ENCODE measurements at regions not wholly inside any gene's neighbourhood (a gene's known extent, or its start where the extent isn't known, plus 50 kb on each side); places are given as distances from the start of the nearest gene placed in this dataset.
"Not testable (repeated sequence)": the region's sequence is repeated elsewhere in the genome, so short reads cannot be mapped to it uniquely, and the experiment has no call there.

DNA sequence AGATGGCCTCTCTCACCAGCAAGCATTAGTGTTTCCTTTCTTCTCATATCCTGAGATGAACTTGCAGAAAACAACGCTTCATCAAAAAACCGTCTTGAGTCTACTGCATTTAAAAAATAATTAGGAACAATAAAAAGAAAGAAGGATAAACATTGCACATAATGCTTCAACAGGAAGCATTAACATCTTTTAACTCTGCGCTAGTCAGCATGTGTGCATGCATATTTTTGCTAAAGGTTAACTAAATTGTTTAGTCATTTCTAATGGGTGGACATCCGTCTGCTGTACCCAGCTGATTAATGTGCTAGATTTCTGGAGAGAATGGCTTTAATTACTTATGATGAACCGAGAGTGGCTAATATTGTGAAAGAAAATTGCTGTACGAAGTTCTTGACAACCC is 349.3 kb downstream of the SOX4 start:
- Histone ChIP-seq H3K4me3 (ENCODE audit: low read length) (no peak overlapping the region), H2AFZ (ENCODE audit: low read length) (no peak overlapping the region), H3K4me1 (ENCODE audit: low read length) (no peaks in the 10 kb centered on the region), H4K20me1 (ENCODE audit: insufficient read depth, low read length) (no peaks in the 10 kb centered on the region), H3K9me3 (replicated peaks; ENCODE audit: insufficient read depth, low read length) (no peaks in the 10 kb centered on the region), H3K9me2 (replicated peaks; ENCODE audit: insufficient read depth, low read length) (no peaks in the 10 kb centered on the region), H3K36me3 (replicated peaks; ENCODE audit: insufficient read depth, low read length) (no peaks in the 10 kb centered on the region), H3K4me2 (ENCODE audit: low read depth, low read length) (no peak overlapping the region), H3K27ac (ENCODE audit: low read length) (no peak overlapping the region), H3K27me3 (replicated peaks; ENCODE audit: insufficient read depth, low read length) (no peaks in the 10 kb centered on the region), H3K9ac (ENCODE audit: low read length) (no peak overlapping the region), H3F3A (ENCODE audit: insufficient read depth, low read length) (no peaks in the 10 kb centered on the region), H3K79me2 (ENCODE audit: low read length) (no peaks in the 10 kb centered on the region)
- TF ChIP-seq EZH2phosphoT487 (IDR thresholded peaks at IDR 0.05; ENCODE audit: low read length) (no peak), EZH2 (optimal IDR thresholded peaks at IDR 0.05; ENCODE audit: low read depth, low read length) (no peak)
- TF ChIP-seq, protein P1, sequence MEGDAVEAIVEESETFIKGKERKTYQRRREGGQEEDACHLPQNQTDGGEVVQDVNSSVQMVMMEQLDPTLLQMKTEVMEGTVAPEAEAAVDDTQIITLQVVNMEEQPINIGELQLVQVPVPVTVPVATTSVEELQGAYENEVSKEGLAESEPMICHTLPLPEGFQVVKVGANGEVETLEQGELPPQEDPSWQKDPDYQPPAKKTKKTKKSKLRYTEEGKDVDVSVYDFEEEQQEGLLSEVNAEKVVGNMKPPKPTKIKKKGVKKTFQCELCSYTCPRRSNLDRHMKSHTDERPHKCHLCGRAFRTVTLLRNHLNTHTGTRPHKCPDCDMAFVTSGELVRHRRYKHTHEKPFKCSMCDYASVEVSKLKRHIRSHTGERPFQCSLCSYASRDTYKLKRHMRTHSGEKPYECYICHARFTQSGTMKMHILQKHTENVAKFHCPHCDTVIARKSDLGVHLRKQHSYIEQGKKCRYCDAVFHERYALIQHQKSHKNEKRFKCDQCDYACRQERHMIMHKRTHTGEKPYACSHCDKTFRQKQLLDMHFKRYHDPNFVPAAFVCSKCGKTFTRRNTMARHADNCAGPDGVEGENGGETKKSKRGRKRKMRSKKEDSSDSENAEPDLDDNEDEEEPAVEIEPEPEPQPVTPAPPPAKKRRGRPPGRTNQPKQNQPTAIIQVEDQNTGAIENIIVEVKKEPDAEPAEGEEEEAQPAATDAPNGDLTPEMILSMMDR (IDR thresholded peaks at IDR 0.05; ENCODE audit: low read length): no peak
- DNase-seq: no peak

DNA sequence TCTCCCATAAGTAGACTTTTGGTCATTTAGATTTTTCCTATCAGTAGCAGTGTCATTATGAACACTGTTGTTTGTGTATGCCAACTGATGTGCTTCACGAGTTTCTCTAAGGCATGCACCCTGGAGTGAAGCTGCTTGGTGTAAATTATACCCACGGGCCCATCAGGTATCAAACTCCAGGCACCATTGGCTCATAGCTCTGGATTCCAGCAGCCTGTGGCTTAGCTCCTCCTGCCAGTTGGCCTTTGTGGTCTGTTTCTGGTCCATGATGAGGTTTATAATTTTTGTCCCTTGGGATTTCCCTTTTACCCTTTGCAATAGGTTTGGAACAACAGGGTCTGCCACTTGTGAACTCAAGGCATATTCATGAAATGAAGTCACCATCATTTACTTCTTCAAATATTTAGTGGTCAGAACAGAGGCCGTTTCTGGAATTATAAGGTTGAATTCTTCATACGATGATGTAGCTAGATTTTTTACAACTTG is 350.5 kb downstream of the PRL start:
- TF ChIP-seq, protein P1 (IDR thresholded peaks at IDR 0.05; ENCODE audit: low read length): no peak
- TF ChIP-seq EZH2phosphoT487 (IDR thresholded peaks at IDR 0.05; ENCODE audit: low read length) (no peak), EZH2 (optimal IDR thresholded peaks at IDR 0.05; ENCODE audit: low read depth, low read length) (no peak)
- Histone ChIP-seq H3K27me3 (replicated peaks; ENCODE audit: insufficient read depth, low read length) (no peaks in the 10 kb centered on the region), H3K9ac (ENCODE audit: low read length) (no peak overlapping the region), H3K9me3 (replicated peaks; ENCODE audit: insufficient read depth, low read length) (no peaks in the 10 kb centered on the region), H2AFZ (ENCODE audit: low read length) (no peak overlapping the region), H3F3A (ENCODE audit: insufficient read depth, low read length) (no peaks in the 10 kb centered on the region), H4K20me1 (ENCODE audit: insufficient read depth, low read length) (no peaks in the 10 kb centered on the region), H3K4me3 (ENCODE audit: low read length) (no peak overlapping the region), H3K9me2 (replicated peaks; ENCODE audit: insufficient read depth, low read length) (no peaks in the 10 kb centered on the region), H3K79me2 (ENCODE audit: low read length) (no peaks in the 10 kb centered on the region), H3K36me3 (replicated peaks; ENCODE audit: insufficient read depth, low read length) (no peaks in the 10 kb centered on the region), H3K27ac (ENCODE audit: low read length) (no peak overlapping the region), H3K4me2 (ENCODE audit: low read depth, low read length) (no peak overlapping the region), H3K4me1 (ENCODE audit: low read length) (no peaks in the 10 kb centered on the region)
- DNase-seq: no peak

DNA sequence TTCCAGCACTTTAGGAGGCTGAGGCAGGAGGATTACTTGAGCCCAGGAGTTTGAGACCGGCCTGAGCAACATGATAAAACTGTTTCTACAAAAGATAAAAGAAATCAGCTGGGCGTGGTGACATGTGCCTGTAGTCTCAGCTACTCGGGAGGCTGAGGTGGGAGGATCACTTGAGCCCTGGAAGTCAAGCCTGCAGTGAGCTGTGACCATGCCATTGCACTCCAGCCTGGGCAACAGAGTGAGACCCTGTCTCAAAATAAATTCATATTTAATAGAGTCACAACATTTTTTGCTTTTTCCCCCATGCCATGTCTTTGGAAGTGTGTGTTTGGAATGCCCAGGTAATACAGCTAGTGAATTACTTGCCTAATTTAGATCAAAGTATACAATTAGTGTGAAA is 349.6 kb downstream of the PRL start:
- not testable (repeated sequence) for DNase-seq; H3K4me1 ChIP-seq (ENCODE audit: low read length); H3K27ac ChIP-seq (ENCODE audit: low read length); H3F3A ChIP-seq (ENCODE audit: insufficient read depth, low read length); H3K27me3 ChIP-seq (replicated peaks; ENCODE audit: insufficient read depth, low read length); H3K36me3 ChIP-seq (replicated peaks; ENCODE audit: insufficient read depth, low read length); H3K79me2 ChIP-seq (ENCODE audit: low read length); H3K4me3 ChIP-seq (ENCODE audit: low read length); H4K20me1 ChIP-seq (ENCODE audit: insufficient read depth, low read length); H3K4me2 ChIP-seq (ENCODE audit: low read depth, low read length); H3K9me2 ChIP-seq (replicated peaks; ENCODE audit: insufficient read depth, low read length); H3K9ac ChIP-seq (ENCODE audit: low read length); H2AFZ ChIP-seq (ENCODE audit: low read length); H3K9me3 ChIP-seq (replicated peaks; ENCODE audit: insufficient read depth, low read length)

DNA sequence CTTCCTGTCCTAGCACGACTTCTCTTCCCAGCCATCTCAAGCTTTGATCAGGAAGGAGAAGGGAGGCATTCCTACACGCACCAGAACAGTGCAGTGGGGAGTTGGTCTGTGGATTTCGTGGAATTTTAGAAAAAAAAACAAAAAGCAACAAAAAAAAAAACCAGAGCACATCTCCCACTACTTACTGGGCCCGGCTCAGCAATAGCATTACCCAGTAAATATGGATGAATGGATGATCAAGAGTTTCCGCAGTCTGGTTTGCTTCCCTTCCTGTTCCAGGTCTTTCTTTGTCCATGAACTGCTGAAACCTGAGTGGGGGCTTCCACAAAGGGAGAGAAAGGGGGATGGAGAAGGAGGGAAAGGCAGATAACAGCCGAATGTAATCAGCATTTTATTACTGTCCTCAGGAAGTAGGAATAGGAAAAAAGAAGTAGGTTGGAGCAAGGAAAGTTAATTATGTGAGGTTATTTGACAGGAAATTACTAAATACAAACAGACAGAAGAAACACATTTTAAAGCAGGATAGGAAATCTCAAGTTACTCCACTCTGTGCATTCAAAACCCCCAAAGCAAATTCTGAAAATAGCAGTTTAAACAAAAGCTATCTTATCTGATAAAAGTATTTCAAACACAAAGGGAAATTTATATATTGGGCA is 349.0 kb downstream of the PRL start:
- Histone ChIP-seq H3K4me2 (ENCODE audit: low read depth, low read length) (no peak overlapping the region), H3K4me1 (ENCODE audit: low read length) (no peaks in the 10 kb centered on the region)

More for the DNA sequence above, 349.0 kb downstream of the PRL start:
- Histone ChIP-seq H3K4me3 (ENCODE audit: low read length) (no peak overlapping the region), H2AFZ (ENCODE audit: low read length) (no peak overlapping the region), H3K36me3 (replicated peaks; ENCODE audit: insufficient read depth, low read length) (no peaks in the 10 kb centered on the region), H3K9me3 (replicated peaks; ENCODE audit: insufficient read depth, low read length) (no peaks in the 10 kb centered on the region), H3F3A (ENCODE audit: insufficient read depth, low read length) (no peaks in the 10 kb centered on the region), H3K27me3 (replicated peaks; ENCODE audit: insufficient read depth, low read length) (no peaks in the 10 kb centered on the region), H4K20me1 (ENCODE audit: insufficient read depth, low read length) (no peaks in the 10 kb centered on the region), H3K27ac (ENCODE audit: low read length) (no peak overlapping the region), H3K9ac (ENCODE audit: low read length) (no peak overlapping the region), H3K79me2 (ENCODE audit: low read length) (no peaks in the 10 kb centered on the region), H3K9me2 (replicated peaks; ENCODE audit: insufficient read depth, low read length) (no peaks in the 10 kb centered on the region)
- TF ChIP-seq EZH2phosphoT487 (IDR thresholded peaks at IDR 0.05; ENCODE audit: low read length) (no peak), EZH2 (optimal IDR thresholded peaks at IDR 0.05; ENCODE audit: low read depth, low read length) (no peak)
- TF ChIP-seq, protein P1 (IDR thresholded peaks at IDR 0.05; ENCODE audit: low read length): no peak
- DNase-seq: no peak

All from MM.1S (cell line).